ENCODE measurements at regions not wholly inside any gene's neighbourhood (a gene's known extent, or its start where the extent isn't known, plus 50 kb on each side); places are given as distances from the start of the nearest gene placed in this dataset.
"Not testable (repeated sequence)": the region's sequence is repeated elsewhere in the genome, so short reads cannot be mapped to it uniquely, and the experiment has no call there.

DNA sequence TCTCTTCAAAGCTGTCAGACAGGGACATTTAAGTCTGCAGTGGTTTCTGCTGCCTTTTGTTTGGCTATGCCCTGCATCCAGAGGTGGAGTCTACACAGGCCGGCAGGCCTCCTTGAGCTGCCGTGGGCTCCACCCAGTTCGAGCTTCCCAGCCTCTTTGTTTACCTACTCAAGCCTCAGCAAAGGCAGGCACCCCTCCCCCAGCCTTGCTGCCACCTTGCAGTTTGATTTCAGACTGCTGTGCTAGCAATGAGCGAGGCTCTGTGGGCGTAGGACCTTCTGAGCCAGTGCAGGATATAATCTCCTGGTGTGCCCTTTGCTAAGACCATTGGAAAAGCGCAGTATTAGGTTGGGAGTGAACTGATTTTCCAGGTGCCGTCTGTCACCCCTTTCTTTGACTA is 51.0 kb upstream of the VCAM1 start:
- TF ChIP-seq, protein P1, sequence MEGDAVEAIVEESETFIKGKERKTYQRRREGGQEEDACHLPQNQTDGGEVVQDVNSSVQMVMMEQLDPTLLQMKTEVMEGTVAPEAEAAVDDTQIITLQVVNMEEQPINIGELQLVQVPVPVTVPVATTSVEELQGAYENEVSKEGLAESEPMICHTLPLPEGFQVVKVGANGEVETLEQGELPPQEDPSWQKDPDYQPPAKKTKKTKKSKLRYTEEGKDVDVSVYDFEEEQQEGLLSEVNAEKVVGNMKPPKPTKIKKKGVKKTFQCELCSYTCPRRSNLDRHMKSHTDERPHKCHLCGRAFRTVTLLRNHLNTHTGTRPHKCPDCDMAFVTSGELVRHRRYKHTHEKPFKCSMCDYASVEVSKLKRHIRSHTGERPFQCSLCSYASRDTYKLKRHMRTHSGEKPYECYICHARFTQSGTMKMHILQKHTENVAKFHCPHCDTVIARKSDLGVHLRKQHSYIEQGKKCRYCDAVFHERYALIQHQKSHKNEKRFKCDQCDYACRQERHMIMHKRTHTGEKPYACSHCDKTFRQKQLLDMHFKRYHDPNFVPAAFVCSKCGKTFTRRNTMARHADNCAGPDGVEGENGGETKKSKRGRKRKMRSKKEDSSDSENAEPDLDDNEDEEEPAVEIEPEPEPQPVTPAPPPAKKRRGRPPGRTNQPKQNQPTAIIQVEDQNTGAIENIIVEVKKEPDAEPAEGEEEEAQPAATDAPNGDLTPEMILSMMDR (IDR thresholded peaks at IDR 0.05; ENCODE audit: insufficient read depth, low read depth, low read length) = not testable (repeated sequence)
- not testable (repeated sequence) for TF ChIP-seq EZH2 (IDR thresholded peaks at IDR 0.05; ENCODE audit: insufficient read depth, low read length)

Measured in astrocyte (in vitro differentiated cells and primary cell).